GM19025 (cell line): ENCODE measurements at regions not wholly inside any gene's neighbourhood (a gene's known extent, or its start where the extent isn't known, plus 50 kb on each side); places are given as distances from the start of the nearest gene placed in this dataset.

Experiments used
- ATAC-seq: cut with Tn5 transposase; IDR thresholded peaks from one replicate; pipeline ENCODE4 v1.9.1; 2021; ENCODE audit warnings: mild to moderate bottlenecking, low read depth, moderate library complexity; ENCODE audit not compliant: unreplicated experiment

DNA sequence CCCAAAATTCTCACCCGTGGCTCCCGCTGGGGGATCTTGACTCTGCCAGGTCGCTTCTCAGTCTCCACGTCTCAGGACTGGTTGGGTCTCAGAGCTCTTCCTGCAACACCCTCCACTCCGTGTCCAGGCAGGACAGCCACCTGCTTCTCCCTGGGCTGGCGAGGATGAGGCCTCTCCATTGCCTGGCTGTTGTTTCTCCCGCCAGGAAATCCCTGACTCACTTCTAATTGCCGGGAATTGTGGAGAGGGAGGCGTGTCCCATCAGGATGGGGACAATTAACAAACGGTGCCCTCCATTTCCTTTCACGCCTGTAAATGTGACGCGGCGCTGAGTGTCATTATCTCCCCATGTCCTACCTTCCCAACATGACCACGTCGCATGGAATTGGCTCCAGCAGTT is 204.5 kb downstream of the RBFOX3 start:
- no peak for ATAC-seq

DNA sequence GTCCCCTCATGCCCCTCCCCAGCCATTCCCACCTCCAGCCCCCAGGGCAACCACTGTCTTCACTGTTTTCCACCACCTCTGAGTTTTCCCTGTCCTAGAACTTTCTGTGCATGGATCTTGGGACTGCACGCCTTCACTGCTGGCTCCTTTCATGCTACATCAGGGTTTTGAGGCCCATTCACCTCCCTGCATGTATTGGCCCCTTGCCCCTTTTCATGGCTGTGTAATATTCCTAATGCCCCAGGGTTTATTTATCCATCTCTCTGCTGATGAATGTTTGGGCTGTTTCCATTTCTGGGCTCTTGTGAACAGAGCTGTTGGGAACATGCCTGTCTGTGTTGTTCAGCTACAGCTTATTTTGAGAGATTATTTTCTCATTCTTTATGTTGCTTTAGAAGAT is 205.0 kb downstream of the RBFOX3 start:
- ATAC-seq, result no peak

DNA sequence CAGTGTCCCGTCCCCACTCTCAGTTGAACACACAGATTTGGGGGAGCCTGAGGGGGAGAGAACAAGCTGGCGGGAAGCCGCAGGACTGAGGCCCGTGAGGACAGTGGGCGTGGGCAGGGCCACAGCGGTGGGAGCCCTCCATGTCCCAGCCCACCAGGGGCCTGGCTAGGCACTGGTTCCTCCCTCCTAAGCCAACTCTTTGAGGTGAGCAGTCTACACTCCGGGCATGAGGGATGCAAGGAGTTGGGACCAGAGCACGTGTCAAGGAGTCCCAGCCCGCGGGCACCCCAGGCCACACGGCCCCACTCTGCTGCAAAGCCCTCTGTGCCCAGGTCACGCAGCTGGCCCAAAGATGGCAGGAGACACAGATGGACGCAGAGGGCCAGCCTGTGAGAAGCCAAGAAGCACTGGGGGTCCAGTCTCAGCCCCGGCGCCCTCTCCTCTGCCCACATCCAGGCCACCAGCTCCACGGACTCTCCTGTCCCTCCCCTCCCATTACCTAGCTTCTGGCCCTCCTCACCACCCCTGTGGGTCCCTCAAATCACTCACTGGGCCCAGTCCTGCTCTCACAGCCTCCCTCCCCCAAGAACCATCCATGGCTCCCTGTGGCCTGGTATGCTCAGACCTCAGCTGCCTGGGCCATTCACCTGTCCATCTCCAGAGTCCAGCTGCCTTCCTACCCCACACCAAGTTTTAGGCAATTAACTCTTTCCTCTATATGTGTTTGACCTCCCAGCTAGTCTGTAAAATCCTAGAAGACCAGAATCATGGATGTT is 206.5 kb downstream of the RBFOX3 start:
- ATAC-seq, result no peak

DNA sequence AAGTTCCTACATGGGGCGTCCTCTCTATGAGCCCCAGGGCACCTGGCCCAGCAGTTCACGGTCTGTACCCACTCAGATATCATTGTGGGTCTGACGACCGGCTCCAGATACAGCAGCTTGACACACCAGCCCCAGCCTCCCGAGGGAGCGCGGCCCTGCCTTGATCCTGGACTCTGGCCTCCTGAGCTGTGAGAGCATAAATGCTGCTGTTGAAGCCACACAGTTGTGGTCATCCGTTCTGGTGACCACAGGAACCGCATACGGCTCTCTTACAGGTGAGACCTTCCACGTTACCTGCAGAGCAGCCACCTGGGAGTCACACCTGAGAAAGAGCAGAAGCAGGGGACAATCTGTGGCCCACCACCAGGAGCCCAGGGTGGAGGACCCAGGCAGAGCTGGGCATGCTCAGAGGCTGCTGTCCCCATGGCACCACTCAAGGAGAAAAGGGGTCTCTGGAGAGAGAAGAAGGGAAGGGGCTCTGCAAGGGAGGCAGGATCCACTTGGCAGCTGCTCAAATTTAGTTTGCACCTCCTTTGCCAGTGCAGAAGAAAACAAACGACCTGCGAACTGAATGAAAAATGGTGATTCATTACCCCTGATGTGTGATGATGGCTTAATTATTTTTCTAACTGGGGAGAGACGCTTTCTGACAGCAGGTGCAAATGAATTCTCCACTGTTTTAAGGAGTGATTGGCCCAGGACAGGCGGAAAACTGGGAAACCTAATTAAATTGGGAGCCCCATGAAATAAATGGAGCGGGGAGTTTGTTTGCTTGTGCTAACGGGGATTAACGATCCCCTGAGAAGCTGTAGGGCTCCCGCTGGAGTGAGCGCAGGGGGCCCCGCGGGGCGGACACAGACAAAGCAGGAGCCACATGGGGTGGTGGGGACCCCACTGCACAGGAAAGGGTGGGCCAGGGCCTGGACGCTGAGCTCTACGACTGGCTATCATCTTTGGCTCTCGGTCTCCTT is 208.9 kb downstream of the RBFOX3 start:
- no peak for ATAC-seq

DNA sequence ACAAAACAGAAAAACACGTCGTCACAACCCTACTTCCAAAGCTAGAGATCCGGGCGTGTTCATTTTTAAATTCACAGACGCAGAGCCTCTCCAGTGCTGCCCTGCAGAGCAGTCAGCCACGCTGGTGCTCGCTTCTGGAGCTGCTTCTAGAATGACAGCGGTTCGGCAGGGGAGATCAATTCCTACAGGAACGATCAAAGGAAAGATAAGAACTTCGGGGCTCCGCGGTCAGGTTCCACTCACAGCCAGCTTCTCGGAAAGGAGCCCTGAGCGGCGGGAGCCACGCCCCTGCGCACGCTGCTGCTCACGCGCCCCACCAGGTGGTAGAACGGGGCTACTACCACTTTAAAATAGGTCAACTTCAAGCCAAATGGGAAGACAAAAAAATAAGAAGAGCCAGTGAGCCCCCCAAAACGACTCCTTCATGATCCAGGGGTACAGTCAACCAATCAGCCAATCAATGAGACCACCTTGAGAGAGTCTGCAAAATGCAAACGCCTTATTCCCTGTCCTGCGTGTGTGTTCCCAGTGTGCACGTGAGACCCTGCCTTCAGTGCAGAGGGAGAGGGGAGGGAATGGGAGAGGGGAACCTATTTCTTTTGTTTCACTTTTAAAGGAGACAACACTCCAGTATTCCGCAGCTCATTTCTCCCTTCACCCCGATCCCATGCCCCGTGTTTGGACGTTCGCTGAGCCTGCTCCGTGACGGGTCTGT is 209.7 kb downstream of the RBFOX3 start:
- no peak for ATAC-seq

DNA sequence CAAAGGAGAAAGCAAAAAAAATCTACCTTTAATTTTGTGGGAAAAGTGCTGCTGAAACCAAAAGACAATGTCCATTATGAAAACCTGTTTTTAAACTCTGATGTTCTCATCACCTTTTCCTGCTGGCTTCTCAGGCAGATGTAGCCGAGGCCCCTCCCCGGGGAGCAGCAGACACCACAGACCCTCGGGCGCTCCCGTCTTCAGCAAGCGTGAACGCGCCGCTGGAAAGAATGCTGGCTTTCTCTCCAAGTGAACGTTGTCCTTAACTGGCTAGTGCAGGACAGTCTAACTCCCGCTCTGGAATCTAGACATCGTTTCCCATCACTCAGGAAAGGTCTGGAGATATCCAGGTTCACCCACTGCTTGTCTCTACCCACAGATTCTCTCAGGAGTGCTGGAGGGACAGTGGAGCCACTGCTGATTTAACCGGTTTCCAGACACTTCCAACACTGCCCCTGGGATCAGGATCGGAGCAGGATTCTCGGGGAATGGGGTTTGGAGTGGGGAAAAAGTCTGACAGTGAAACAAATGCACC is 211.2 kb downstream of the RBFOX3 start:
- no peak for ATAC-seq

DNA sequence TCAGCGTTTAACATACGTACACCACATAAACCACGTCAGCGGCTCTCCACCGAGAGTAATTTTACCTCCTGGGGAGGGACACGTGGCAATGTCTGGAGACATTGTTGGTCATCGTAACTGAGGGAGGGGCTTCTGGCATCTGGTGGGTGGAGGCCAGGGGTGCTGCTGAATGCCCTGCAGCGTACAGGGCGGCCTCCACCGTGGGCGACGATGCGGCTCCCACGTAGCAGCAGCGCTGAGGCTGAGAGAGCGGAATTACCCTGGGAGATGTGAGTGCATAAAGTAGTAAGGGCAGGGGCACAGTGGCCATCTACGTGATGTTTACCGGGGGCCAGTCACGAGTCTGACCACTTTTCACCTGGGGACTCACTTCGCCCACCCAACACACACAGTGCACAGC is 212.4 kb downstream of the RBFOX3 start:
- ATAC-seq, result no peak

DNA sequence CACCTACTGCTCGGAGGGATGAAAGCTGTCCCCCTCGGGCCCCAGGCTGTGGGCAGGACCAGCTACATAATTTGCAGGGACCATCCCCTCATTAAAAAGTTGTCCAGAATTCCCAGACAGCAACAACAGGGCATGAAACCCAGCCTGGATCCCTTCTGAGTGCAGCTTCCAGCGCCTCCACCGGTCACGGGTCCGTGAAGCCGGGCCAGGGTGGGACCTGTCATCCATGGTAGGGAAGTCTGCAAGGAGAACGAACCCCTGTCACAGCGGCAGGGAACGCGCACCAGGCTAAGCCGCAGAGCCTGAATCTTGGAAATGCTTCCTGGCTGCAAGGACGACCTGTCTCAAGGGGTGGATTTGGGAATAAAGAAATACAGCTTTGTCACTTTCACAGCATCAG is 214.2 kb downstream of the RBFOX3 start:
- no peak for ATAC-seq

DNA sequence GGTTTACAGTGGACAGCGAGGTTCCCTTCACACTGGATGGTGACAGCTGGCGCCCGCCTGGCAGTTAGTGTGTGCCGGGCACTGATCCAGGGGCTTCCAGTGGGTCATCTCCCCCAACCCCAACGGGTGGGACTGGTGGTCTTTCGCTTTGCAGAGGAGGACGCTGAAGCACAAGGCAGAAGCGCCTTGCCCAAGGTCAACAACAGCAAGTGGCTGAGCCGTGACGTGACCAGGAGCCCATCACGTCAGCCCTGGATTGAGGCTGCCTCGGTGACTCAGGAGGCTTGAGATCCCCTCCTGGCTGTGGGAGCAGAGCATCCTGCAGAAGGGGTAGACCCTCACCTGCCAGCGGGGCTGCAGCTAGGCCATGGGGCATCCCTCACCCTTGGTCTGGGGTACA is 215.3 kb downstream of the RBFOX3 start:
- no peak for ATAC-seq

DNA sequence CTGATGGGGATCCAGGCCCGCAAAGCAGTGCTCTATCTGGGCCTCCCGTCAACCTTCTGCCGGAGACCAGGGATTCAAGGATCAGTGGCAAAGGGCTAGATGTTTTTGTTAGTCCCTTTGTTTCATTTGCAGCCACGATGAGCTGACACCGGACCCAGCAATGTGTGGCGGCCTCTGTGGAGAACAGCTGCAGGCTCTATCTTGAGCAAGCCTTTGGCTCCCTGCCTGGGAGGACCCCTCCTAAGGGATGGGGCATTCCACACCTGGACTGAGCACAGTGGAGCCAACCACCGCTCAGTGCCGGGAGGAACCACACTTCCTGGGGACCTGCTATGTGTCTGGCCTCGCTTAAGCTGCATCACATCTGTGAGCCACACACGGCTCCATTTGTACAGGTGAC is 215.8 kb downstream of the RBFOX3 start:
- no peak for ATAC-seq

DNA sequence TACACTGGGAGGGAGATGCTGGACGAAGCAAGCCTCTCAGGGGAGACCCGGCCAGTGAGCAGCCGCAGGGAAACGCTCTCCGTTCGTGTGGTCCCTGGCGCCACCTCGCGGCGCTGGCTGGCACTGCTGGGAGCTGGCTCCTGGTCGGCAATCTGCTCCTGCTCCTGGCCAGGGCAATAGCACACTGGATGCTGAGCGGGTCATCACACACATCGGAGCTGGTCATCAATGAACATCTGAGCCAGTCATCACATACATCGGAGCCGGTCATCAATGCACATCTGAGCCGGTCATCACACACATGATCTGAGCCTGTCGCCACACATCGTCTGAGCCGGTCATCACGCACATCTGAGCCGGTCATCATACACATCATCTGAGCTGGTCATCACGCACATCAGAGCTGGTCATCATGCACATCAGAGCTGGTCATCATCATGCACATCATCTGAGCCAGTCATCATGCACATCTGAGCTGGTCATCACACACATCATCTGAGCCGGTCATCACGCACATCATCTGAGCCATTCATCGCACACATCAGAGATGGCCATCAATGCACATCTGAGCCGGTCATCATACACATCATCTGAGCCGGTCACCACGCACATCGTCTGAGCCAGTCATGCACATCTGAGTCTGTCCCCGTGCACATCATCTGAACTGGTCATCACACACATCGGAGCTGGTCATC is 217.3 kb downstream of the RBFOX3 start:
- ATAC-seq, result no peak

DNA sequence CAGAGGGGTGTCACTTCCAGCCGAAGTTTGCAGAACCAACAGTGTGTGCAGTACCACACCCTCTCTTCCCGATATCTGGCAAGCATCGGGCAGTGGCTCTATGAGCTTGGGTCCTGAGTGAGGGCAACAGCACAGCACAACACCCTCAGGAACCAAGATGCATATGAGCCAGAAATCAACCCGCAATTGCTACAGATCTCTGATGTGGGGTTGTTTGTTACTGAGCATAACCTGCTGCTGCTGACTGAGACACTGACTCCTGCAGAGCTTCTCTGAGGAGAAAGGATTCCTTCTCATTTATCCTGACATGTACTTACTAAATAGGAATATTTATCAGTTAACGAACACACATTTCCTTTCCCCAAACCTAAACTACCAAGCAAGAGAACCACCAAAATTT is 218.3 kb downstream of the RBFOX3 start:
- ATAC-seq, result no peak

DNA sequence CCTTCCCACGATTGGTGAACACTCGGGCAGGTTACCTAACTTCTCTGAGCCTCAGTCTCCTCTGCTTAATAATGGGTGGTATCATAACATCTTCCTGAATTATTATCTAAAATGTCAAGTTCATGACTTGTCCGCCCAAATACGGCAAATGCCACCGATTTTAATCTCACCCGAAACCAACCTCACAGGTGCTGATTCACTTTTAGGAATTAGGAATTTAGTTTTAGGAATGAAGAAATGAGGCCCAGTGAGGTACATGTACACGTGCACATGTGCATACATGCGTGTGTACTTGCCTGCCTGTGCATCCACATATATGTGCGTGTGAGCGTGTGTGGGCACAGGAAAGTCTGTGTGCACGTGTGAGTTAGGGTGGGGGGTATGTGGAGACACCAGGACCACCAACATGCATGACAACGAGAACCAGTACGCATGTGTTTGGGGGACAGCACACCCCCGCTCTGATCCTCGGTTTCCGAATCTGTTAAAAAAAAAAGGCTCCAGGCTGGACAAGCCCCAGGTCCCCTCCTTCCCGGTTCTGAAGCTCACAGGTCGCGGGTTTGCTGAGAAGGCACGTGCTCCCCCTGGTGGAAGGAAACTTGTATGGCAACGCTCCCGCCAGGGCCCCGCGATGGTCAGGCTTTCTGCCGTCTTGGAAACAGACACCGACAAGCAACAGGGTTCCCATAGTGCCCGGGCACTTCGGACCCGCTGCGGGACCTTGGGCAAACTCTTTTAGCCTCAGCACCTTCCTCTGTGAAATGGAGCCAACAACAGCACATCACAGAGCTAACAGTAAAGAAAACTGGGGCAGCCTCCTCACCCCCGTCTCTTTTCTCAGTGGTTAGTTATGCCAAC is 219.2 kb downstream of the RBFOX3 start:
- no peak for ATAC-seq

DNA sequence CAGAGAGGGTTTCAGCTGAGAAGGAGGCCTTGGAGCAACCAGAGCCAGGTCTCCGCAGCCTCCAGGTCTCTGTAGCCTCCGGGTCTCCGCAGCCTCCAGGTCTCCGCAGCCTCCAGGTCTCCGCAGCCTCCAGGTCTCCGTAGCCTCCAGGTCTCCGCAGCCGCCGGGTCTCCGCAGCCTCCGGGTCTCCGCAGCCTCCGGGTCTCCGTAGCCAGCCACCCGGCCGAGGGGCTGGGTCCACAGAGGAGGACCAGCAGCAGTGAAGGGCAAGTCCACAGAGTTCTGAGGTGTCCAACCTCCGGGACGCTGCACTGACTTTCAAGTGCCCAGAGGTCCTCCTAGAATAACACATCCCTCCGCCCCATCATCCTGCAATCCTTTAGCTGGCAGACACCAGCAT is 221.0 kb downstream of the RBFOX3 start:
- no peak for ATAC-seq

DNA sequence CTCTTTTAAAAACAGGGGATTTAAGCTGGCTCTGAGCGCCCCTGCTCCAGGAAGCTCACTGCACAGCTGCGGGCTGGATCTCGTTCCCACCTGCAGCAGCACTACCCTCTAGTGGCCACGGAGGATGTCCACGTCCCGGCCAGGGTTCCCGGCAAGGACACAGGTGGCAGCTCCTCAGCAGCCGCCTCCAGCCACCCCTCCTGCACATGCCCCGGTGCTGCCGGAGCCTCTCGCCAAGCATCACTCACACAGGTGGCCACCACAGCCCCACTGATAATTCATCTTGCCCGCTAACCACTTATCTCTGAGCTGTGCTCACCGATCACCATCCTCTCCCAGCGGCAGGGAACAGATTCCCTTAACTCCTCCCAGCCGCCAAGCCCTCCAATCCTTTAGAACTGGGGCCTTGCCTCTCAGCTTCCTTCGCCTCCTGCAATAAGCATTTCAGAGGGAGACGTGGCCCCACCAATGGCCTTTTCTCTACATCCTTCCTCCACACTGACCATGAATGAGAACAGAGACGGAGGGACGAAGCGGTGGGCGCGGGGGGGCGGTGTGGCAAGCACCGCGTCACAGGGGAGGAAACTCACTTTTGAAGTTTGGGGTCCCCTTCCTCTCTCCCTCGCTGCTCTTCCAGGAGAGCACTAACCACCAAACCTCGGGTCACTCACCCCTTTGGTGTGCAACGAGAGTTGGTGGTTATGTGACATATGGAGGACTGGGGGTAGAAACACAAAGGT is 222.1 kb downstream of the RBFOX3 start:
- ATAC-seq, result no peak

DNA sequence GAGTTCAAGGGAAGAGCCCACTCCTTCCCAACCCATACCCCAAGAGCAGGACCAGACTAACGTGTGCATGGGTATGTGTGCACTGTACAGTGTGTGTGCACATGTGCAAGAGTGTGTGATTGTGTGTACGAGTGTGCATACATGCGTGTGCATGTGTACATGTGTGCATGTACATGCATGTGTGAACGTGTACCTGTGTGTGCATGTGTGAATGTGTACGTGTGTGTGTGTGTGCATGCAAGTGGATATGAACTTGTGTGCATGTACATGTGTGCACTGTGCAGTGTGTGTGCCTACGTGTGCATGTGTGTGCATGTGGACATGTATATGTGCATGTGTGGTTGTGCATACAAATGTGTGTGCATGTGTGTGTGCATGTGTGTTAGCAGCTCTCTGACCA is 223.1 kb downstream of the RBFOX3 start:
- ATAC-seq, result no peak

DNA sequence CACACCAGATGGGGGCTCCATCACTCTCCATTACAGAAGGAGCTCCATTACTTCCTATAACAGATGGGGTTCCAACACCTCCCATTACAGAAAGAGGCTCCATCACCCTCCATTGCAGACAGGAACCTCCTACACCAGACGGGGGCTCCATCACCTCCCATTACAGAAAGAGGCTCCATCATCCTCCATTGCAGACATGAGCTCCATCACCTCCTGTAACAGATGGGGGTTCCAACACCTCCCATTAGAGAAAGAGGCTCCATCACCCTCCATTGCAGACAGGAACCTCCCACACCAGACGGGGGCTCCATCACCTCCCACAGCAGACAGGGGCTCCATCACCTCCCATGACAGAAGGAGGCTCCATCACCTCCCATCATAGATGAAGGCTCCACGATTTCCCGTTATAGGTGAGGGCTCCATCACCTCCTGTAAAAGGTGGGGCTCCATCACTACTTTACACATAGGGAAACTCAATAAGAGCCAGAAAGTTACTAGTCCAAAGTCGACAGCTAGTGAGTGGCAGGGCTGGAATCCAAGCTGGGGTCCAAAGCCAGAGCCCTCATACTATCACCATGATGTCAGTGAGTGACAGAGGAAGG is 224.8 kb downstream of the RBFOX3 start:
- ATAC-seq, result no peak

DNA sequence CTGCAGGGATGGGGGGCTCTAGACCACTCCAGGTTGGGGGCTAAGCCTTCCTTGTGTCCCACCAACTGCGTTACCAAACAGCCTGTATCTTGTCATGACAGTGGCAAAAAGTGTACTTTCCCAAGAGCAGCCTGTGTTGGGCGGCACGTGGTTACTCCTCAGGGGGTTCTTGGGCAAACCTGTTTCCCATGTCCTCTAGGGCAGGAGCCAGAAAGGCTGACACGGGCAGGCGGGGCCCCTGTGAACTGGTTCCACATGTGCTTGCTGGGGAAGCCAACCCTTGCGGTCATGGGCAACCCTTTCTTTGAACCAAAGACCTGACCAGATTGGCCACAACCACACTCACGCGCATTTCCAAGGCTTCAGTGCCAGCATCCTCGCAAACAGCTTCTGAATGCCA is 228.5 kb downstream of the RBFOX3 start:
- no peak for ATAC-seq
